IPS DF 19.7 (cell line): ENCODE measurements at regions not wholly inside any gene's neighbourhood (a gene's known extent, or its start where the extent isn't known, plus 50 kb on each side); places are given as distances from the start of the nearest gene placed in this dataset.

Experiments used
- DNase-seq: peaks from one replicate; pipeline ENCODE4 v3.0.0-alpha.2; 2013; ENCODE audit warnings: low read depth, low spot score

- DNase-seq = no peak
Observed at GRCh38 chr5:175286981-175287380, 157.0 kb downstream of the DRD1 start.

DNA sequence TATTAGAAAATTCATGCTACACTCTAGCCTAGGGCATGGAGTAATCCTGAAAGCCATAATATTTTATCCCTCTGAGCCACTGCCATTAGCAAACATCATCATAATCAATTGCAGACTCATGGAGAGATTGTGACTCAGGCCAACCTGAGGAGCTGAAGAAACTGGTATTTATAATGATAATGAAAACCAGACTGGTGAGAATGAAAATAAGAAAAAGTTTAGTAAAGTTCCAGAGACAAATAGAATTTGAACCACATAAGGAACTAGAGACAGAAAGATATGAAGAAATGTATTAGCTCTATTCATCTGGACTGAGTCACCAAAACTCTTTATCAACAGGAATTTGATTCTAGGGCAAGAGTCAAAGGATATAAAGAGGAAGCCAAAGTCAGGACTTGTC lies 158.7 kb downstream of the DRD1 start:
- DNase-seq = no peak

DNA sequence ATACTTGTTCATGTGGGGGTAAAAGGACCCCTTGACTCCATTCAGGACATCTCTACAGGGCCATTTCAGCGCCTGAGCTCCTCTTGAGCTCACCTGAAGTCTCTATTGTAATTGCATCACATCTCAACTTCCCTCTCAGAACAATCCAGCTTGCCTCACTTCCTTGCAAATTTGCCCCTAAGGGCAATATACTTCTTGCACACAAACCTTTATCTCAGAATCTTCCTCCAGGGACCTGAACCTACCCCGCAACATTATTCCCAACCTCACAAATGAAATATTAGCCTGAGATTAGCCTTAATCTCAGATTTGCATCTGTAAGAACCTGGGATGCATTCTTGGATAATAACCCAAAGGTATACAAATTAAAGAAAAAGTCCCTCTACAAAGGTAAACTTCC lies 159.2 kb downstream of the DRD1 start:
- DNase-seq = no peak

GRCh38 chr5:175282611-175283225 lies 161.3 kb downstream of the DRD1 start:
- no peak for DNase-seq

- no peak for DNase-seq
Observed at GRCh38 chr5:175281714-175282113, 162.3 kb downstream of the DRD1 start.

DNA sequence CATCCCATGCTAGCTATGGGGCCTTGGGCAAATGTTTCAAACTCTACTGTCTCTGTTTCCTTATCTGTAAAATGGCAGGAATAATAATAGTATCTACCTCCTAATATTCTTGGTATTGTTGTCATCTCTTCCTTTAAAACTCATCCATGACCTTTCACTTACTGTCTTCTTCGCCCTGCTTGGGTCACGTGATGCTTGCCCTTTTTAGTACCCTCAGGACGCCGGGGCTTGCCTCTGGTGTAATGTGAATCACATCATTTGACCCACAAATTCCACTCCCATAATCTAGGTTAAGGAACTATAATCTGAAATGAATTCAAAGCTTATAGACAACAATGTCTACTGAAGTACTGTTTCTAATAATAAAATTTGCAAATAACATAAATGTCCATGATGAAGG lies 162.7 kb downstream of the DRD1 start:
- DNase-seq = no peak

DNA sequence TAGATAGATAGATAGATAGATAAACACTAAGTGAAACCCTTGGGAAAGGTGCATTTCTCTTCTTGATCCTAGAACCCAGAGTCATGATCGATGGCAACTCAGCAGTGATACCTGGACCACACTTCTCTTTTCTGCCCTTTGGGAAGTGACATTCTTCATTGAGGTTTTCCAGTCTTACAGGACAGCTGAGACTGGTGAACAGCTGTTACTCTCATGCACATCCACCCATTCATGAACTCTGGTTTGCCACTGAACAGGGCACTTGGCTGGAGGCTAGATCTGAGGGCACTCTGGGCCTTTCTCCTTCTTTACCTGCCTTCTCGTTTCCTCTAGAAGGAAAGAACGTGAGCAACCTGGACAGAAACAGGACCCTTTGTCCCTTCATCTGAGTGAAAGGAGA lies 164.5 kb downstream of the DRD1 start:
- DNase-seq = no peak

- no peak for DNase-seq
Observed at GRCh38 chr5:175275748-175276147, 168.2 kb downstream of the DRD1 start.

- DNase-seq = no peak
Observed at GRCh38 chr5:175275097-175275496, 168.9 kb downstream of the DRD1 start.

- no peak for DNase-seq
Observed at GRCh38 chr5:175274171-175274570, 169.8 kb downstream of the DRD1 start.

GRCh38 chr5:175264406-175264805 lies 179.6 kb downstream of the DRD1 start:
- DNase-seq = no peak

DNA sequence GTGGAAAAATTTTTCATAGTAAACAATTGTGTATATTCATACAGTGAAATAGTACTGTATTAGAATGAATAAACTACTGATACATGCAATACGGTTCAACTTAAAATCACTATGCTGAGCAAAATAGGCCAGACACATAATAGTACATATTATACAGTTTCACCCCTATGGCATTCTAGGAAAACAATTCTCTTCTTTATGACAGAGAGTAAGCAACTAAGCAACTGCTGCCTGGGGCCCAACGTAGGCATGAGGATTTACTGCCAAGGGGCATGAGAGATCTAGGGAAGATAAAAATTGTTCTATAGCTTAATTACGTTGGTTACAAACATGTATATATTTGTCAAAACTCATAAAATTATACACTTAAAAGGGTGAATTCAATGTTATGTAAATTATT lies 180.2 kb downstream of the DRD1 start:
- no peak for DNase-seq

DNA sequence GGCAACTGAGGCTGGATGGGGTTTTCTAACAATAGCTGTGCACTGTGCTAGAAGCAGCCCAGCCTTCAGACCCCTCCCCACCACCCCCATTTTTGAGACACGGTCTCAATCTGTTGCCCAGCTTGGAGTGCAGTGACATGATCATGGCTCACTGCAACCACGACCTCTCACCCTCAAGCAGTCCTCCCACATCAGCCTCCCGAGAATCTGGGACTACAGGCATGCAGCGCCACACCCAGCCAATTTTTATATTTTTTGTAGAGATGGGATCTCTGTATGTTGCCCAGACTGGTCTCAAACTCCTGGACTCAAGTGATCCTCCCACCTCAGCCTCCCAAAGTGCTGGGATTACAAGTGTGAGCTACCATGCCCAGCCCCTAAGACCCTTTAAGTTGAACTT lies 182.5 kb downstream of the DRD1 start:
- DNase-seq = no peak

DNA sequence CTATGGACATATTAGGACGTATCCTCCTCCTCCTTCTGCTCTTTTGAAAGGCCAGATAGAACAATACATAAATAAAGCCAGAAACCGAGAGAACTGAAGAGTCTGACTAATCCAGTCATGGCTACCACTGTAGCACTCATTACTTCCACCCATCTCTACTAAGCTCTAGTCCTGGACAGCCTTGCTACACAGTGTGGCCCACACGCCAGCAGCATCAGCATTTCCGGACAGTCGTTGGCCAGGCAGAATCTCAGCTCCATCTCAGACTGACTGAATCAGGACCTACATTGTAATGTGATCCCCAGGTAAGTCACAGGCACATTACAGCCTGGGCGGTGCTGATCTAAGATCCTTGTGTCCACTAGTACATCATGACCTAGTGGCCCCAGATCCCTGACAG lies 182.9 kb downstream of the DRD1 start:
- no peak for DNase-seq

- no peak for DNase-seq
Observed at GRCh38 chr5:175257847-175258194, 186.2 kb downstream of the DRD1 start.

DNA sequence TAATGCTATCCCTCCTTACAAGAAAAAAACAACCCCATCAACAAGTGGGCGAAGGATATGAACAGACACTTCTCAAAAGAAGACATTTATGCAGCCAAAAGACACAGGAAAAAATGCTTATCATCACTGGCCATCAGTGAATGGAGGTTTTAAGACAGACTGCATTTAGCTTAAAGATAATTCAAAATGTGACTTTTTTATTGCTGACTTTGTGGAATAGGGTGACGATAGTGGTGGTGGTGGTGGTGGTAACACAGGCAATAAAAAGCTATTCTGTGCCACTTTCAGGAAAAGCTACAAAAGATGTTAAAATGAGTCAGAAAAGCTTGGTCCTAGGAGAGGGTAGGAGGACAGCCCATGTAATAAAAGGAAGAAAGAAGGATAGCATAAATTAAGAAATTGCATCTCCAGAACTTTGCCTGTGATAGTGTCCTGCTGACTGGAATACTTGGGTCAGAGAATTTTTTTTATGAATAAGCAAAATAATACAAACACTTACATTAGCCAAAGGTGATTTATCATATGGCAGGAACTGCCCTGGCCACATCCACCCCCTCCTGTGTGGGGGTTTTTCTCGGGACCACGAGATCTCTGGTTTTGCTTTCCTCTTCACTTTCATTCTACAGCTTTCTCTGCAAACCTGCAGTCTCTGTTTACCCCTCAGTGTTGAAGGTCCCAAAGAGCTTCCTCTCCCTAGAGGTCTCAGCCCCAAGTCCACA lies 186.7 kb downstream of the DRD1 start:
- no peak for DNase-seq

DNA sequence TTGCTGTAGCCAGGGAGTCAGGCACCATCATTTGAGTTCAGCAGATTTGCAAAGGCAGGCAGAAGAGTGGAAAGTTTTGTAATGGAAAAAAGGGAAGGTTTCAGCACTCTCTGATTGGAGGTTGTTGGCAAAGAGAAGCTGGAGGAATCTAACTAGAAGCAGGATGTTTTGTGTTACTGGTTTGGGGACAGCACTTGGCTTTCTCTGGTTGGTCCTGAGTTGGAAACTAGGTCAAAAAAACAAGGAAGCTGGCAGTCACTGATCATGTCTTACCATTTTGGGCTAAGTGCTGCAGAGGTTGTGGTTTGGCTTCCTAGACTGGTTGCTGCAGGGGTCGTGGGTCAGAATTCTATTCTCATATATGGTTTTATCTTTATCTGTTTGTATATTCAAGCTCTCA lies 189.8 kb downstream of the DRD1 start:
- no peak for DNase-seq

DNA sequence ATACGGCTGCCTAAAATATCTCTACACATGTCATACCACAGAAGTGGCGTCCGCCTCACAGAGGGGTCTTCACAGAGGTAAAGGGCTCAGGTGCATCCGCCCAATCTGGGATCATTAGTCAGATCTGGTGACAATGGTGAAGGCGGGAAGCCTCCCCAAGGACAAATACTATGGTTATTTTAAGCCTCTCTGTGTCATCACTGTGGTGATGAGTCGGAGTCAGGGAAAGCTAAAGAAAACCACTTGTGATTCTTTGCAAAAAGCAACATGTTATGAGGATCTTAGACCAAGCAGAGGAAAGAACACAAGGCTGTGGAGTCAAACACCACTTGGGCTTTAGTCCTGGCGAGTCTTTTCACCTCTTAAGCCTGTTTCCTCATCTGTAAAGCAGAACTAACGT lies 190.4 kb downstream of the DRD1 start:
- no peak for DNase-seq

DNA sequence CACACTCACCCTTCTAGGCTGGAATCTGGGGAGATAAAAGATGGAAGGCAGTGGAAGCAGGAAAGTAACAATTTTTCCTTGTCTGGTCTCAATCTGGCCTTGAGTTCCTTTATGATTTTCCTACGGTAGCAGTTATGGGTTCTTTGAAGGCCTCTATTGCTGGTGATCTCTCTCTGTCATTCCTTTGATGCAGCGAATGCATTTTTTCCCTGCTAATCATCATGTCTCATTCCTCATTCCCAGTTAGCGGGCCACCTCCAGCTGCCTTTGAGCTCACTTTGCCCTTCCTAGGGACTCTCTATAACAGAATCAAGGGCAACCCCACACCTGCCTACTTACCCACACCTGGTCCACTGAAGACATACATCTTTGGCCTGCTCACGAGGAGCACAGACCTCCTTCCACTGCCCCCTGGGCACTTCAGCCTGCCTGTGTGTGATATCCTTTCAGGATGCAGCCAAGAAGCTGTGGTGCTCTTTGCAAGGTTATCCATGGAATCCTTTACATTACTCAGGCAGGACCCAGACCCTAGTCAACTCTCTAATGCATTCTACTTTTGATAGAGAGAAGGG lies 191.7 kb downstream of the DRD1 start:
- DNase-seq = no peak

GRCh38 chr5:175250426-175250825 lies 193.6 kb downstream of the DRD1 start:
- DNase-seq = no peak

- no peak for DNase-seq
Observed at GRCh38 chr5:175248416-175248905, 195.5 kb downstream of the DRD1 start.

GRCh38 chr5:175246889-175247520 lies 197.0 kb downstream of the DRD1 start:
- DNase-seq = no peak
